H1 (cell line): ENCODE measurements at regions not wholly inside any gene's neighbourhood (a gene's known extent, or its start where the extent isn't known, plus 50 kb on each side); places are given as distances from the start of the nearest gene placed in this dataset.

Experiments used
- BACH1 ChIP-seq: IDR thresholded peaks from 2 replicates; pipeline ENCODE4 v1.6.1; 2012; ENCODE audit warnings: low read length, improper control_type of control experiment
- BRCA1 ChIP-seq: IDR thresholded peaks from 2 replicates; pipeline ENCODE4 v1.6.1; 2012; ENCODE audit warnings: low read depth, low read length, improper control_type of control experiment
- CHD2 ChIP-seq: IDR thresholded peaks from 2 replicates; pipeline ENCODE4 v1.6.1; 2012; ENCODE audit warnings: low read length, improper control_type of control experiment
- TF ChIP-seq, protein P1 (sequence below): fragments of 300-600 bp; sonication (generic); IDR thresholded peaks from 2 replicates; pipeline ENCODE4 v1.7.1; 2012; ENCODE audit warnings: low read length, moderate library complexity, mild to moderate bottlenecking, inconsistent platforms; ENCODE audit not compliant: insufficient replicate concordance

DNA sequence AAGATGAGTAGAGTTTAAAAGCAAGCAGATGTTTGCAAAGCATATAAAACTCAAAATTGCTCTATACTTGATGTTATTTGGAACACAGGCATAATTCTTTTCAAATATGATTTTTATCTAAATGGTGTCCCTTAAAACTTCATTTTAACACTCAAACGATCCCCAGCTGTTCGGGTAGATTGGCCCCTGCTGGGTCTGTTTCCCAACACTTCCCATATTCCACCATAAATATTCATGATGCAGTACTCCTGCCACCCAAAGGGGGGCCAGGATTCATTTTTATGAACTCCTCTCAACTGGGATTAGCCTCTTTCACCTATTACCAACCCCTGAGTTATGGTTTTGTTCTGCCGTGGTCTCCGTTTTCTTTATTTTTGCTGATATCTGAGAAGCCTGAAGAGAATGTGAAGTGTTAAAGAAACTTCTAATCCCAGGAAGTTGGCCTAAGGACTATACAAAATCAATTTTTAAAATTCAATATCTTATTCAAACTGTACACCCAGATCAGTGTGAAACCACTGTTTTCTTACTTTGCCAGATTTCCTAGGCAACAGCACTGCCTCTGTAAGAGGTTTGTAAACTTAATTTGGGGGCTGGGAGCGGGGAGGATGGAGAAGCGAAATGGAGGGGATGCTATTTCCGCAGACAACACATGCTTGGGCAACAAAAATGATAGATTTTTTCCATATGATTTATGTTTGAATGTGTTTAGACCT lies 384.1 kb downstream of the DMRT2 start (continued):
- TF ChIP-seq, protein P1, sequence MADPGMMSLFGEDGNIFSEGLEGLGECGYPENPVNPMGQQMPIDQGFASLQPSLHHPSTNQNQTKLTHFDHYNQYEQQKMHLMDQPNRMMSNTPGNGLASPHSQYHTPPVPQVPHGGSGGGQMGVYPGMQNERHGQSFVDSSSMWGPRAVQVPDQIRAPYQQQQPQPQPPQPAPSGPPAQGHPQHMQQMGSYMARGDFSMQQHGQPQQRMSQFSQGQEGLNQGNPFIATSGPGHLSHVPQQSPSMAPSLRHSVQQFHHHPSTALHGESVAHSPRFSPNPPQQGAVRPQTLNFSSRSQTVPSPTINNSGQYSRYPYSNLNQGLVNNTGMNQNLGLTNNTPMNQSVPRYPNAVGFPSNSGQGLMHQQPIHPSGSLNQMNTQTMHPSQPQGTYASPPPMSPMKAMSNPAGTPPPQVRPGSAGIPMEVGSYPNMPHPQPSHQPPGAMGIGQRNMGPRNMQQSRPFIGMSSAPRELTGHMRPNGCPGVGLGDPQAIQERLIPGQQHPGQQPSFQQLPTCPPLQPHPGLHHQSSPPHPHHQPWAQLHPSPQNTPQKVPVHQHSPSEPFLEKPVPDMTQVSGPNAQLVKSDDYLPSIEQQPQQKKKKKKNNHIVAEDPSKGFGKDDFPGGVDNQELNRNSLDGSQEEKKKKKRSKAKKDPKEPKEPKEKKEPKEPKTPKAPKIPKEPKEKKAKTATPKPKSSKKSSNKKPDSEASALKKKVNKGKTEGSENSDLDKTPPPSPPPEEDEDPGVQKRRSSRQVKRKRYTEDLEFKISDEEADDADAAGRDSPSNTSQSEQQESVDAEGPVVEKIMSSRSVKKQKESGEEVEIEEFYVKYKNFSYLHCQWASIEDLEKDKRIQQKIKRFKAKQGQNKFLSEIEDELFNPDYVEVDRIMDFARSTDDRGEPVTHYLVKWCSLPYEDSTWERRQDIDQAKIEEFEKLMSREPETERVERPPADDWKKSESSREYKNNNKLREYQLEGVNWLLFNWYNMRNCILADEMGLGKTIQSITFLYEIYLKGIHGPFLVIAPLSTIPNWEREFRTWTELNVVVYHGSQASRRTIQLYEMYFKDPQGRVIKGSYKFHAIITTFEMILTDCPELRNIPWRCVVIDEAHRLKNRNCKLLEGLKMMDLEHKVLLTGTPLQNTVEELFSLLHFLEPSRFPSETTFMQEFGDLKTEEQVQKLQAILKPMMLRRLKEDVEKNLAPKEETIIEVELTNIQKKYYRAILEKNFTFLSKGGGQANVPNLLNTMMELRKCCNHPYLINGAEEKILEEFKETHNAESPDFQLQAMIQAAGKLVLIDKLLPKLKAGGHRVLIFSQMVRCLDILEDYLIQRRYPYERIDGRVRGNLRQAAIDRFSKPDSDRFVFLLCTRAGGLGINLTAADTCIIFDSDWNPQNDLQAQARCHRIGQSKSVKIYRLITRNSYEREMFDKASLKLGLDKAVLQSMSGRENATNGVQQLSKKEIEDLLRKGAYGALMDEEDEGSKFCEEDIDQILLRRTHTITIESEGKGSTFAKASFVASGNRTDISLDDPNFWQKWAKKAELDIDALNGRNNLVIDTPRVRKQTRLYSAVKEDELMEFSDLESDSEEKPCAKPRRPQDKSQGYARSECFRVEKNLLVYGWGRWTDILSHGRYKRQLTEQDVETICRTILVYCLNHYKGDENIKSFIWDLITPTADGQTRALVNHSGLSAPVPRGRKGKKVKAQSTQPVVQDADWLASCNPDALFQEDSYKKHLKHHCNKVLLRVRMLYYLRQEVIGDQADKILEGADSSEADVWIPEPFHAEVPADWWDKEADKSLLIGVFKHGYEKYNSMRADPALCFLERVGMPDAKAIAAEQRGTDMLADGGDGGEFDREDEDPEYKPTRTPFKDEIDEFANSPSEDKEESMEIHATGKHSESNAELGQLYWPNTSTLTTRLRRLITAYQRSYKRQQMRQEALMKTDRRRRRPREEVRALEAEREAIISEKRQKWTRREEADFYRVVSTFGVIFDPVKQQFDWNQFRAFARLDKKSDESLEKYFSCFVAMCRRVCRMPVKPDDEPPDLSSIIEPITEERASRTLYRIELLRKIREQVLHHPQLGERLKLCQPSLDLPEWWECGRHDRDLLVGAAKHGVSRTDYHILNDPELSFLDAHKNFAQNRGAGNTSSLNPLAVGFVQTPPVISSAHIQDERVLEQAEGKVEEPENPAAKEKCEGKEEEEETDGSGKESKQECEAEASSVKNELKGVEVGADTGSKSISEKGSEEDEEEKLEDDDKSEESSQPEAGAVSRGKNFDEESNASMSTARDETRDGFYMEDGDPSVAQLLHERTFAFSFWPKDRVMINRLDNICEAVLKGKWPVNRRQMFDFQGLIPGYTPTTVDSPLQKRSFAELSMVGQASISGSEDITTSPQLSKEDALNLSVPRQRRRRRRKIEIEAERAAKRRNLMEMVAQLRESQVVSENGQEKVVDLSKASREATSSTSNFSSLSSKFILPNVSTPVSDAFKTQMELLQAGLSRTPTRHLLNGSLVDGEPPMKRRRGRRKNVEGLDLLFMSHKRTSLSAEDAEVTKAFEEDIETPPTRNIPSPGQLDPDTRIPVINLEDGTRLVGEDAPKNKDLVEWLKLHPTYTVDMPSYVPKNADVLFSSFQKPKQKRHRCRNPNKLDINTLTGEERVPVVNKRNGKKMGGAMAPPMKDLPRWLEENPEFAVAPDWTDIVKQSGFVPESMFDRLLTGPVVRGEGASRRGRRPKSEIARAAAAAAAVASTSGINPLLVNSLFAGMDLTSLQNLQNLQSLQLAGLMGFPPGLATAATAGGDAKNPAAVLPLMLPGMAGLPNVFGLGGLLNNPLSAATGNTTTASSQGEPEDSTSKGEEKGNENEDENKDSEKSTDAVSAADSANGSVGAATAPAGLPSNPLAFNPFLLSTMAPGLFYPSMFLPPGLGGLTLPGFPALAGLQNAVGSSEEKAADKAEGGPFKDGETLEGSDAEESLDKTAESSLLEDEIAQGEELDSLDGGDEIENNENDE, result no peak
- TF ChIP-seq CHD2, result no peak
- no peak for TF ChIP-seq BRCA1
- no peak for TF ChIP-seq BACH1
